Caki2 (cell line): ENCODE measurements at regions not wholly inside any gene's neighbourhood (a gene's known extent, or its start where the extent isn't known, plus 50 kb on each side); places are given as distances from the start of the nearest gene placed in this dataset.
"Not testable (repeated sequence)": the region's sequence is repeated elsewhere in the genome, so short reads cannot be mapped to it uniquely, and the experiment has no call there.

Source experiments
- DNase-seq: peaks from one replicate; pipeline ENCODE4 v3.0.0-alpha.2; 2015; ENCODE audit warnings: low read depth
- in situ Hi-C: cut with HindIII; loops from 2 replicates; pipeline ENCODE4 v1.10.0; 2016; ENCODE audit warnings: low sequenced_read_pairs, low pct_unique_long_range_greater_than_20kb, mixed read lengths

- DNase-seq, in situ Hi-C loops: not testable (repeated sequence)
Measured at GRCh38 chr1:94659202-94659601, 117.6 kb upstream of the F3 start.

- DNase-seq: no peak
- in situ Hi-C loops: no loop called here
Measured at GRCh38 chr1:94658221-94658620, 116.7 kb upstream of the F3 start.

- DNase-seq, in situ Hi-C loops: not testable (repeated sequence)
Measured at GRCh38 chr1:94657776-94658175, 116.2 kb upstream of the F3 start.

- in situ Hi-C loops: no loop called here
- DNase-seq: no peak
Measured at GRCh38 chr1:94656967-94657366, 115.4 kb upstream of the F3 start.

- no peak for DNase-seq
- in situ Hi-C loops: no loop called here
Measured at GRCh38 chr1:94654919-94655318, 113.4 kb upstream of the F3 start.

GRCh38 chr1:94654459-94654858 is 112.9 kb upstream of the F3 start:
- in situ Hi-C loops: no loop called here
- DNase-seq: no peak

GRCh38 chr1:94654031-94654430 is 112.5 kb upstream of the F3 start:
- in situ Hi-C loops: no loop called here
- peak; percentile 14 for DNase-seq

- in situ Hi-C loops: no loop called here
- DNase-seq: no peak
Measured at GRCh38 chr1:94653454-94653853, 111.9 kb upstream of the F3 start.

- no peak for DNase-seq
- in situ Hi-C loops: no loop called here
Measured at GRCh38 chr1:94651076-94651475, 109.5 kb upstream of the F3 start.

GRCh38 chr1:94650301-94650700 is 108.7 kb upstream of the F3 start:
- in situ Hi-C loops: no loop called here
- no peak for DNase-seq

GRCh38 chr1:94648225-94649007 is 106.9 kb upstream of the F3 start:
- in situ Hi-C loops: no loop called here
- no peak for DNase-seq

- in situ Hi-C loops: no loop called here
- DNase-seq: no peak
Measured at GRCh38 chr1:94646786-94647555, 105.4 kb upstream of the F3 start.

GRCh38 chr1:94646141-94646643 is 104.6 kb upstream of the F3 start:
- in situ Hi-C loops: no loop called here
- DNase-seq: peak; percentile 15

GRCh38 chr1:94644352-94644751 is 102.8 kb upstream of the F3 start:
- in situ Hi-C loops: no loop called here
- DNase-seq: no peak

GRCh38 chr1:94643819-94644218 is 102.3 kb upstream of the F3 start:
- no peak for DNase-seq
- in situ Hi-C loops: no loop called here

GRCh38 chr1:94642617-94643321 is 101.2 kb upstream of the F3 start:
- DNase-seq: no peak
- in situ Hi-C loops: no loop called here

- peak; percentile 17 for DNase-seq
- in situ Hi-C loops: no loop called here
Measured at GRCh38 chr1:94641990-94642389, 100.4 kb upstream of the F3 start.

- no peak for DNase-seq
- in situ Hi-C loops: no loop called here
Measured at GRCh38 chr1:94640125-94640524, 98.6 kb upstream of the F3 start.

- DNase-seq: no peak
- in situ Hi-C loops: no loop called here
Measured at GRCh38 chr1:94637121-94637520, 95.6 kb upstream of the F3 start.
